SKM-1 treated with dmso at 0.1 percent for 144 hours (cell line): ENCODE measurements at regions not wholly inside any gene's neighbourhood (a gene's known extent, or its start where the extent isn't known, plus 50 kb on each side); places are given as distances from the start of the nearest gene placed in this dataset.

Experiments
- DNase-seq: peaks from one replicate; lab custom pipeline; 2025; ENCODE audit not compliant: unreplicated experiment; lab: John Stamatoyannopoulos, UW

DNA sequence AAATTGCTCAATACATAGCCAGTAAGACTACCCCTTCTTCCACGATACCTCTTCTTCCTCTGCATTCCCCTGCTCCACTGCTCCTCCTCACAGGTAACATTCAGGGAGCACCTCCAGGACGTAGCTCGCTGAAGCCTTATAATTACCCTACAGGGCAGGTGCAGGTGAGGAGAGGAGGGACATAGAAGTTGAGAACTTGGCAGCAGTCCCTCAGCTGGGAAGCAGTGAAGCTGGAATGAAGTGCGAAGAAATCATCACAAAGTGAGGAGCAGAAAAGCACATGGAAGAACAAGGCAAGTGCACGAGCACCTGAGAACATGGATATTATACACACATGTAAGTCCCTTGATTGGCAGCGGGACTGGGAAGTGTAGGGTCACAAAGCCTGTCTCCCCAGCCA is 118.2 kb downstream of the HSD17B3 start:
- no peak for DNase-seq

DNA sequence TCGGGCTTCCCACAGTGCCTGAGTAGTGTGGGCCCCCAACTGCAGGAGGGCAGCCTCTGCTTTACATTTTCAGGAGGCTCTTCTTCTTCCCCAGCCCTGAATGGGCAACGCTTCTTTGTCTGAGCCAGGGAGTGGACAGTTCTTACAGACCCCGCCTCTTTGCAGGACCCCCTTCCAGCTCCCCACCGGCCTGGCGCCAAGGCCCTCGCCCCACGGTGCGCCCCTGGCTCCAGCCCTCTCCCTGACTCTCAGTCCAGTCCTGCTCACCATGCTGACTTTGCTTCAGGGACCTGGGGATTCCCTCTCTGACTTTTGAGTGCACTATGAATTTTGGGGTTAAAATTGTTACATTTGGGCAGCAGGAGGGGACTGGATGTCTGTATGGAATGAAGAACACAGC is 123.8 kb downstream of the HSD17B3 start:
- no peak for DNase-seq

DNA sequence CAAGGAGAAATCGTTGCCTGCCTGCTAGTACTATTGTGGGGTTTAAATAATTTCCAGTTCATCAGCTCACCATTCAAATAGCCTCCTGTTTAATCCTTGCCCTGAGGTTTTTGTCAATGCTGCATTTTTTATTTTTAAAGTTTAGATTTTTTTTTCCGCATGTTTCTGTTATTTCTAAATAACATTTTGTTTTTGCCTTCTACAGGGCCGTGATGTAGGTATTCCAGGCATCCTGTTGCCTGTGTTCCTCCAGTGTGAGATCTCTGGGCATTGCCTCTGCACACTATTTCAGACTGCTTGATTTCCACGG is 124.3 kb downstream of the HSD17B3 start:
- DNase-seq, result no peak

DNA sequence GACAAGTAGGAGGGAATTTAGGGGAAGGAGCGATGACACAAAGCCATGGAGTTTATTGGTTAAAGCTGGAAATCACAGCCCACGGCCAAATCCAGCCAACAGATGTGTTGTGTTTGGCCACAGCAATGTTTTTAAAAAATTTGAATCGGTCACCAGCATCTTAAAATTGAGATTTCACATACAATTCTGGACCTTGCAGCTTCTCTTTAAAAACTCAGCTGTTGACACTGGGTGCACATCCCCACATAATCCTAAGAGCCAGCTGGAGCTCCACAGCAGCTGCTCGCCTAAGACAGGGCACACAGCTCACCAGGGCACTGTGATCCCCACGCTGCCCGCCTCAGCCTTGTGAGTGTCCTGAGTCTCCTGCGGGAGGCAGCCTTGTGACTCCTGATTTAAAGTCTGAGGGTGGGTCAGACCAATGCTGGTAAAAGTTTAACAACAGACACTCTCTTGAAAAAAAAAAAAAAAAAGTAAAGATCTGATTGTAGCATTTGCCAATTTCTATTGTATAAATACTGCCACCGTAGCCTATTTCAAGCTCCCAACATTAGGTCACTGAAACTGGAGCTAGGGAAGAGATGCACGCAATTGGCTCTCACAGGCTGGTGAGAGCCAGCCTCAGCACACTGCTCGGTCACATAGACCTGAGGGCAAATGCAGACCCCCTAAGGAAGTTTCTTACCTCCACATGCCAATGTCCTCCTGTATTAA is 124.8 kb downstream of the HSD17B3 start:
- DNase-seq, result no peak

DNA sequence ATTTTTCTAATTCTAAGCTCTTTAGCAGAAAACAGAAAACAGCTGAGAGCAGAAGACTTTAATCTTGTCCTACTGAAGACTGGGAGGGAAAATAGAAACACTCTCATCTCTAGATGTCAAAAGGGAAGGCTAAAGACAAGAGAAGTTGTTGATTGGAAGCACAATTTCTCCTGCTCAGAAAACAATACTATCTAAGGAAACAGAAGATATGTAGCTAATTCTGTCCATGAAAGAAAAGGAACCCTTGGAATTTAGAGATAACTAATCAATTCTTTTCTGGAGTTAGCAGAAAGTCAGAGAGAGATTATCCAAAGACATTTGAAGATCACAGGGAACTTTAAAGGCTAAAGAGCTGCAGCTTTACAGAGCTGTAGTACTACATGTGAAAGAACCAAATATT is 126.2 kb downstream of the HSD17B3 start:
- no peak for DNase-seq

DNA sequence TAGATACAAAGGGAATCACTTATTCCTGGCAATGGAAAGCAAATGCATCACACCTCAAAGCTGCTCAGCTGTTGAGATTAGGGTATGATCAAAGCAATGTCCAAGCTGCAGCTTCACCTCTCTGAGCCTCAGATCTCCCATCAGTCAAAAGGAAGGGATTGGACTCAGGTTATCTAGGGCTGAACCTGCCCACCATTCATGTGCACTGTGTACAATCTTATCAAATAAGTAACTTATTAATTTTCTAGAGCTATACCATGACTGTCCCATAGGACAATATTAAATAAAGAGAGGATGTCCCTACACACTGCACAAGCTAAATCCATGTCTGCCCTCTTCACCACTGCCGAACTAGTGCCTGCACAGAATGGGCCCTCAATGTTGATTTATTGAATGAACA is 127.0 kb downstream of the HSD17B3 start:
- no peak for DNase-seq

DNA sequence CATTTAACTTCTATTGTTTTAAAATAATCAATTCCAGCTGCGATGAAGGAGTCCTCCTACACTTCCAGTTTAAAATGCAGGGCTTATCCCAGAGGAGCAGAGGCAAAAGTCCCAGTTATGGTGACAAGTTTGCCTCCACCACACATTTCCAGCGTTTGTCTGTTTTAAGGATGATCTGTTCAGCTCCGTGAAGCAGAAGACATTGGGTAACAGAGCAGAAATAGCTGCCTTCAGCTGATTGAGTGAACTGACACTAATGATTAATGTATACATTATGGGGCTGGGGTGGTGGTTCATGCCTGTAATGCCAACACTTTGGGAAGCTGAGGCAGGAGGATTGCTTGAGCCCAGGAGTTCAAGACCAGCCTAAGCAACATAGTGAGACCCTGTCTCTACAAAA is 127.6 kb downstream of the HSD17B3 start:
- DNase-seq, result no peak

DNA sequence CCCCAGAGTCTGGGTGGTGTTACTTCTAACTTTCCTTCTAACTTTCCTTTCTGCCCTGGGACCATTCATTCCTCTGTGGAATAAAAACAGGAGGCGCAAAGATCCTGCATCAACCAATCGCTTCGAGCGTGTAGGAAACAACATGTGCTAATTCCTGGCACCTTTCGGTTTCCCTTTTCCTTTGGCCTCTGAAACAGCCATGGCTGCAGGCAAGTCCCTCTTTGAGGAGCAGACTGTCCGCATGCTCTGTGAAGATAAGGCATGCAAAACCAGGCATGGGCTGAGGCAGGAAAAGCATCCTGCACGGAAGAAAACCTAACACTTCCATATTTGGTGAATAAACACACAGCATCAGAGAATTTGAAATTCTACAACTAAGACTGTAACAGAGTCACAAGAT is 128.3 kb downstream of the HSD17B3 start:
- no peak for DNase-seq

DNA sequence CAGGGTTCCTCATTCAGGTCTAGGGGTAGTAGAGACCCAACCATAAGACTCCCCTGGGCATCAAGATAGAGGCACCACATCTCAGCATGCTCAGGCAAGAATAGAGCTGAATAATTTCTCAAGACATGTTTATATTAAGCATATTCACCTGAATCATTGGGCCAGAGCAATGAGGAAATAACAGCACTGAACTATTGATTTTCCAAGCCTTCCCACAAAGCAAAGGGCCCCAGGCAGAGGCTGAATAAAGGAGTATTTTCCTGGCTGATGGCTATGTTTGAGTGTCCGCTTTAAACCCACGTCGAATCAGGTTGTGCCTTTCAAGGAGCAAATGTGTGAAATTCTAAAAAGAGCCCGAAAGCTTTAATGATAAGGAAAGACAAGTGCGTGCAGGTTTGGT is 129.2 kb downstream of the HSD17B3 start:
- DNase-seq, result no peak

DNA sequence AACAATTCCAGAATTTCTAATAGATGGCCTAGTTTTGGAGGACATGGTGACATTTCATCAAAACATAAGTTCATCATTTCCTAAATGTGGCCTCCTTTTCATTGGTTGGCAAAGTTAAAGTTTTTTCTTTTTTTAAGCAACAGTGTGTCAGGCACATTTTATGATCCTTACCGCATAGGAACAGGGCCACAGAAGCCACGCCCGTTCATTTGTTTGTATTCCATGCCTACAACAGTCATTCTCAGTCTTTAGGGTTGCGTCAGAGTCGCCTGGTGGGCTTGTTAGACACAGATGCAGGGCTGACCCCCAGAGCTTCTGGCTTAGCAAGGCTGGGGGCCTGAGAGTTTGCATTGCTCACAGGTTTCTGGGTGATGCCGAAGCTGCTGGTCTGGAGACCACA is 130.2 kb downstream of the HSD17B3 start:
- DNase-seq, result no peak

DNA sequence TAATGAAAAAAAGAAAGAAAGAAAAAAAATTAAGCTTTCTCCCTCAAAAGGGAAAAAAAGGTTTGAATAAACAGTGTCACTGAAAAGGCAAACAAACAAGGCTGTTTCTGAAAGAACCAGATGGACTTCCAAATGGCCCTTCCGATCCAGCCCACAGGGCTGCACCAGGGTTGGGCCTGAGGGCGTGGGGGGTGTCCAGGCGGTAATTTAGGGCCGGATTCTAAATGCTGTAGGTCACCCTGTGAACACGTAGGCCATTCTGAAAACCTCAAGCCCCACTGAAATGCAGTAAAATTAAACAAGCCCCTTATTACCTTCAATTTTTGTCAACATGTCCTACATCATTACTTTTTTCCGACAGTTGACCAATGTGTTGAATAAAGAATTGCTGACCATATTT is 132.1 kb downstream of the HSD17B3 start:
- no peak for DNase-seq

DNA sequence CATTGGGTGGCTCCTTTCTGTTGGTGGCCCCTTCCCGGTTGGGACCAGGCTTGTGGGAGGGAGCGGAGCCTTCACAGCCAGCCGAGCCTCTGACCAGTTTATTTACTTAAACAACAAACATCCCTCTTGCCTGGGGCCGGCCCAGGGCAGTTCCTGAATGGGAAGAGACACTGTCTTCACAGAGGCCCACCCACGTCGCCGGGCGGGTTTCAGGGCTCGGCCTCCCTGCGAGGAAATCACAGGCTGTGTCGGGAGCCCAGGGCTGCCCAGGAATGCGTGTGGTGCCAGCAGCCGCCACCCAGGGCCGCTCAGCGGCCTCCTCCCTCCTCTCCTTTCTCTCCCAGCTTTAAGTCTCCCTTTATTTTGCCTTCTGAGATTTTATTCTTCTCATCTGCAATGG is 132.5 kb downstream of the HSD17B3 start:
- no peak for DNase-seq

DNA sequence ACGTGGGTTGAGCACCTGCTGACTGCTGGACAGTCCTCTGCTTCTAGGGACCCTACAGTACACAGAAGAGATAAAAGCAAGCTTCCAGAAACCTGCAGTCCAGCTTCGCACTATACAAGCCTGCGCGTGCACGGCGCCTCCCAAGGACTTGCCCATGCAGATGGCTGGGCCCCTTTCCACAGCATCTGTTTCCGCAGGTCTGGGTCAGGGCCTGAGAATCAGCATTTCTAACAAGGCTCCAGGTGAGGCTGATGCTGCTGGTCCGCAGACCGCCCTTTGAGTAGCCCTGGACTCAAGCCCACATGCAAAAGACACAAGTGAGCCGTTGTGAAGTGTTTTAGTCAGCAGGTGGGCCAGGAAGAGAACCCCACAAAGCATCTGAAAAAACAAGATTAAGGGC is 133.1 kb downstream of the HSD17B3 start:
- no peak for DNase-seq

DNA sequence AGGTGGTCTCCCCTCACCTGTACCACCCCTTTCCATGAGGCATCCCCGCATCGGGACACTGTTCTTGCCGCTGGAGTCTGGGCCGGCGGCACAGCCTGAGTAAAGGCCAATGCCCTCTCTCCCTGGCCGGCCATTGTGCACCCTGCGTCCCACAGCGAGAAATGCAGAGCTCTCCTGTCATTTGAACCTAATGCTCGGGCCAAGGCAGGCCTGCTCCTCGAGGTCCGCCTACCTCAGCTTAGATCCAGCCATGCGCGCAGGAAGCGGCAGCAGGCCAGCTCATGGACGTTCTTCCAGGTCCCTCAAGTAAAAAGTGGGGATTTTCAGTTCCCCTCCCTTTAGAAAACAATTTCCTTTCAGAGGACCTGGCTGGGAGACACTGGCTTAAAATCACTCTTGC is 135.0 kb downstream of the HSD17B3 start:
- DNase-seq, result no peak

DNA sequence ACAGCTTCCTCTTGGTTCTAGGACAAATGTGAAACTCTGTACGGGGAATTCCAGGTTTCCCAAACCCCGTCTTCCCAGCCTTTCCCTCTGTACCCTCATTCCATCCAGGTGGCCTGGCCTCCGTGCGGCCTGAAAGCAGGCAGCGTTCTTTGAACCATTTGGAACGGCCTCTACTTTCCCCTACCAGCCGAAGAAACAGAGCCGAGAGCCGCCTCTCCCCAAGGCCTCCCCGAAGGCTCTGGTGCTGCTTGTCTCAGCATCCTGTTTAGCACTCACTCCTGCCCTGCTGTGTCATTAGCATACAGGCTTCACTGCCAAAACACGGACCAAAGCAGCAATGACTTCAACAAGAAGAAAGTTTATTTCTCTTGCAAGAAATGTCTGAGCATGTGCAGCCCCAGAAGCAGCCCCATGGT is 137.7 kb downstream of the HSD17B3 start:
- no peak for DNase-seq

DNA sequence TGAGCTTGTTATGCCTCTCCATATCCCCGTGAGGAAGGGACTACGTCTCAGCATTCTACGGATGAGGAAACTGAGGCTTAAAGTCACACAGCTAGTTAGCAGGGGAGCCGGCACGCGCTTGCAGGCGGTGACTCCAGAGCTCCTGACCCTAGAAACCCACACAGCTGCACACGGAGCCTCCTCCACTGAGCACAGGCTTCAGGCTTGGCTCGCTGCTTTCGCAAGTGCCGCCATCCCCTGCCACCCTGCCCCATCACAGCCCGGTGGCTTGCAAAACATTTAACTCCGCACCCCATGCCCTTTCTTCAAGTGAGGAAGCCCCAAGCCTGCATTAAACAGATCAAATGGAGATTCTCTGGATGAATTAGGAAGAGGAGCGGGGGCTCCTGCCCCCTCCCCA is 138.3 kb downstream of the HSD17B3 start:
- no peak for DNase-seq

DNA sequence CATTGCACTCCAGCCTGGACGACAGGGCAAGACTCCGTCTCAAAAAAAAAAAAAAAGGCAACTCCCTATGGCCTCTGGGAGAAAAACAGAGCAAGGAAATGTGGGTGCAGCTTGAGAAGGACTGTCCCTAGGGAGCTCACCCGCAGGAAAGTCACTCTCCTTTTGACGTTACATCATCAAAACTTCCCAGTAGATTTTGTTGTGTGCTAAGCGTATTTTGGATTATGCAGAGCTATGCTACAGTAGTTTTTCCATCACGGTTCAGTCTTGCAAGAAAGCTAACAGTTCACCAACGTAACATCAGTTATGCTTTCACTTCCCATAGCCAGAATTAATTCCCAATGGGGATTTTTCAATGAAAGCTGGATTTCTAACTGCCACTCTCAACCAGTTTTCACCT is 138.8 kb downstream of the HSD17B3 start:
- no peak for DNase-seq

DNA sequence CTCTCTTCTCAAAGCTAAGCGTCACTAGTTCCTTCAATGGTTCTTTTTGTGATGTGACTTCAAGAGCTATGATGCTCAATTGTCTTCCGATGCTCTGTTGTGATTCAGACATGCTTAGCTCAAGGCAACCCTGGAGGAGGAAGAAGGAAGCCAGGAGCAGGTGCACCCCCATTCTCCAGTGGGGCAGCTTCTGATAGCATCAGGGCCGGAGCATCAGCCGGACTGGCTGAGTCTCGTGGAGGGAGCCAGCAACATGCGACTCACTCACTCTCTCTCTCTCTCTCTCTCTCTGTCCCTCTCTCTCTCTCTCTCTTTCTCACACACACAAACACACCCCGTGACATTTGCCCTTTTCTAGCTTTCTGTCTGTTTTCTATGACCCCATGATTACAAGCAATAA is 140.2 kb downstream of the HSD17B3 start:
- DNase-seq, result no peak

DNA sequence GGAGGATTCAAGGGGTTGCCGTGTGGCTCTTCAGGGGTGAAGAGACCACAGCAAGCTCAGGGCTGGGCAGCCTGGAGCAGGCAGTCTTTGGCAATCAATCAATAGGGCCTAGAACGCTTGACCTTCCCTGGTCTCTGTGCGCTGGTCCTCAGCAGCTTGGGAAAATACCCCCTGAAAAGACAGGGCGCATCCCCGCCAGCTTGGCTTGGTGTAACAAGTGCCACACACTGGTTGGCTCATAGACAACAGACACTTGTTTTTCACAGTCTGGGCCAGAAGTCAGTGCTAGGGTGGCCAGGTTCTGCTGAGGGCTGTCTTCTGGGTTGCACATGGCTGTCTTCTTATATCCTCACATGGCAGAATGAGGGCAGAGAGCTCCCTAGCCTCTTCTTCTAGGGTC is 141.1 kb downstream of the HSD17B3 start:
- DNase-seq, result no peak

DNA sequence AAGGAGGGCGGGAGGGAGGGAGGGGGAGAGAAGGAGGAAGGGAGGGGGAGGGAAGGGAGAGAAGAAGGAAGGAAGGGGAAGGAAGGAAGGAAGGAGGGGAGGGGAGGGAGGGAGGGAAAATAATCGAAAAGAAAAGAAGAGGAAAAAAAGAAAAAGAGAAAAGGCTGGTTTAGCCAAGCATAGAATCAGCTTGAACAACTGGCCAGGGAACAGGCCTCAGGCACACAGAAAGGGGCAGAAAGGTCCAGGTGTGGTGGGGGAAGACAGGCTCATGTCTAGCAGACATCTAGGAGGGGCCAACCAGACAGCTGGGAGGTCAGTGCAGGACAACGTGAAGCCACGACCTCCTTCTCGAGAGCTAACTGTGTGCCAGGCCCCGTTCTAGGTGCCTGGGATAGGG is 141.8 kb downstream of the HSD17B3 start:
- DNase-seq, result no peak

DNA sequence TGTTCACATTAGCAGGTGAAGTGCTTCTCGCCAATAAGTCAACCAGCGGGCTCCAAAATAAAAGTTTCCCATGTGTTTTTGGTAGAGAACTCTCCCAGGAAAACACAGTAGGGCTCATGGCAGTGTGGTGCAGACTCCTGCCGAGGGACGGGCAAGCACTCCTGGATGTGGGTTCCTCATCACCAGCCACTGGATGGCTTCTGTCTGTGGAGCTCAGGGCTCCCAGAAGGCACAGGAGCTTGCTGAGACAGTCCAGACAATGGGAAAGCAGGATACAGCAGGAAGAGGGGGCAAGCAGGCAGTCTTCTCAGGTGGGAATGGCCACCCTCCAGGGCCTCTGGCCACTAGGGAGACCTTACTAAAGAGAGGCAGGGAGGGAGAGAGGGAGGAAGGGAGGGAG is 142.4 kb downstream of the HSD17B3 start:
- DNase-seq, result no peak

DNA sequence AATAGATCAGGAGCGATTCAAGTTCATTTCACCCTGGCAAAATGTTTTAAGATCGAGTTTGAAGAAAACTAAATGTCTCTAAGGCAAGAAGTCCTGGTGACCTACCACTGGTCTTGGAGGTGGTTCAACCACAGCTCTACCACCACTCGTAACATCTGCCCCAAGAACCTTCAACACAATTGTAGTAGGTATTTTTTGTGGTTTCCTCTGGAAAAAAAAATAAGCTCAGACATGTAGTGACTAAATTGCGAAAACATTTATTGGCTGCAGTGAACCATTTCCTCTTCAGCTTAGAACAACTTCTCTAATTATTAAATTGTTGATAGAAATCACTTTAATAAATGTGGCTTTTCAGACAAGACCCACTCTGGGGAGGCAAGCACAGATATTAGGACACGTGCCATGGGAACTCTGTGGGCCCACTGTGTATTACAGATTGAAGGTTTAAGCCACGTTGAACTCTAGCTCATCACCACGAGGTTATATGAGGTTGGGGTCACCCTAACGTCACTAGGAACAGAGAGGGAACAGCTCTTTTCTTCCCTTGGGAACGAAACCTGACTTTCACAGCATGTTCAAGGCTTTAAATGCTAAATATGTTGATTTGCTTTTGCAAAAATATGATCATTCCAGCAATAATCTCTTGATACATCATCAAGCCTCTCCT is 142.9 kb downstream of the HSD17B3 start:
- peak; percentile 8 for DNase-seq

DNA sequence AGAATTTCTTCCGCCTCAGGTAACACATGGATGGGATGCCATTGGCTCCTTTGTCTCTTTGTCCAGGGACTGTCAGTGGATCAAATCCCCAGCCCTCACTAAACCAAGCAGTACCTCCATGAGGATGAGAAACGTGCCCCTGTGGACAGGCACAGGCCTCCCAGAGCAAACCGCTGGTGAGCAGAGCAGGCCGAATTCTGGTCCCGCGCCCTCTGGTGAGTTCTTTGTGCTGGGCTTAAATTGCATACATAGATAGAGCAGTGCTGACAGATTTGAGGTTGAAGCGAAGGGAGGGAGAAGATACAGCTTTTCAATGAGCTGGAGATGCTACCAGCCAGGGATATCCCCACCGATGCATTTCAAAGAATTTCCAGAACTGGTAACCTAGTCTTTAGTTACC is 143.8 kb downstream of the HSD17B3 start:
- DNase-seq, result no peak
